ENCODE measurements at regions not wholly inside any gene's neighbourhood (a gene's known extent, or its start where the extent isn't known, plus 50 kb on each side); places are given as distances from the start of the nearest gene placed in this dataset.
"Not testable (repeated sequence)": the region's sequence is repeated elsewhere in the genome, so short reads cannot be mapped to it uniquely, and the experiment has no call there.

DNA sequence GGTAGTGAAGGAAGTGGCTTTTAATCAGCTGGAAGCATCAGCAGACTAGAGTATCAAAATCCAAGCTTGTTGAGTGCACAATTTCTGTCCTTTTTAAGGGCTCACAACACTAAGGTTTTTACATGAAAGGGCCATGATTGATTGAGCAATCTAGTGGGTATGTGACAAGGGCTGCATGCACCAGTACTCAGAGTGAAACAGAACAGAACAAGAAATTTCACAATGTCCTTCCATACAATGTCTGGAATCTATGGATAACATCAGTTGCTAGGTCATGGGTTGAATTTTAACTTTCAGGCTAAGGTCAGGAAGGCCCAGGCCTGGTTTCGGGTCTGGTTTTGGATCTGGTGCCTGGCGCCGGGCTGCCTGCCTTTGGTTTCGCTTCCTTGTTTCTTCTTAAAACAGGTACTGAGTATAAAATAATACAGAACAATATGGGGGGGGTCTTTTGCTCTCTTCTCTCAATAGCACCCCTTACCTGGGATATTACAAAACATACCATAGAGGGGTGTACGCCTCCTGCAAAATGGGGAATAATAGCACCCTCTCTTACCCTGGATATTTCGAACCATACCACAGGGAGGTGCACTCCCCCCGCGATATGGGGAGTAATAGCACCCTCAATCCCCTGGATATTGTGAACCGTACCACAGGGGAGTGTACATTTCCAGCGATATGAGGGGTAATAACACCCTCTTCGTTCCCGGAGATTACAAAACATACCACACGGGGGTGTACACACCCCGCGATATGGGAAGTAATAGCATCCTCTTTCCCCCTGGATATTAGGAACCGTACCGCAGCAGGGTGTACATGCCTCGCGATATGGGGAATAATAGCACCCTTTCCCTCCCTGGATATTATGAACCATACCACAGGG is 59.4 kb upstream of the CEACAM21 start:
- DNase-seq (ENCODE audit: unreplicated experiment); POLR2A ChIA-PET; H3K4me1 Mint-ChIP-seq (ENCODE audit: insufficient read depth, unreplicated experiment); BruUV-seq (replicated peaks); intact Hi-C loops (cut with micrococcal nuclease); H3K4me3 Mint-ChIP-seq (ENCODE audit: unreplicated experiment); H3K27ac Mint-ChIP-seq (ENCODE audit: low read depth, unreplicated experiment); H3K9me3 Mint-ChIP-seq (ENCODE audit: unreplicated experiment); H3K36me3 Mint-ChIP-seq (ENCODE audit: insufficient read depth, unreplicated experiment): not testable (repeated sequence)
- CTCF ChIA-PET = interaction anchor here (0.6 kb wide), 1 partner anchor 219 kb away, joined by 3 read pairs; no protein-coding TSS in a partner anchor
- TF ChIP-seq, protein P1, sequence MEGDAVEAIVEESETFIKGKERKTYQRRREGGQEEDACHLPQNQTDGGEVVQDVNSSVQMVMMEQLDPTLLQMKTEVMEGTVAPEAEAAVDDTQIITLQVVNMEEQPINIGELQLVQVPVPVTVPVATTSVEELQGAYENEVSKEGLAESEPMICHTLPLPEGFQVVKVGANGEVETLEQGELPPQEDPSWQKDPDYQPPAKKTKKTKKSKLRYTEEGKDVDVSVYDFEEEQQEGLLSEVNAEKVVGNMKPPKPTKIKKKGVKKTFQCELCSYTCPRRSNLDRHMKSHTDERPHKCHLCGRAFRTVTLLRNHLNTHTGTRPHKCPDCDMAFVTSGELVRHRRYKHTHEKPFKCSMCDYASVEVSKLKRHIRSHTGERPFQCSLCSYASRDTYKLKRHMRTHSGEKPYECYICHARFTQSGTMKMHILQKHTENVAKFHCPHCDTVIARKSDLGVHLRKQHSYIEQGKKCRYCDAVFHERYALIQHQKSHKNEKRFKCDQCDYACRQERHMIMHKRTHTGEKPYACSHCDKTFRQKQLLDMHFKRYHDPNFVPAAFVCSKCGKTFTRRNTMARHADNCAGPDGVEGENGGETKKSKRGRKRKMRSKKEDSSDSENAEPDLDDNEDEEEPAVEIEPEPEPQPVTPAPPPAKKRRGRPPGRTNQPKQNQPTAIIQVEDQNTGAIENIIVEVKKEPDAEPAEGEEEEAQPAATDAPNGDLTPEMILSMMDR (IDR thresholded peaks at IDR 0.05; ENCODE audit: unreplicated experiment) = peak; percentile 8
- peaks cover 97% of the 10 kb centered on the region for H3K27me3 Mint-ChIP-seq (ENCODE audit: insufficient read depth, unreplicated experiment)

DNA sequence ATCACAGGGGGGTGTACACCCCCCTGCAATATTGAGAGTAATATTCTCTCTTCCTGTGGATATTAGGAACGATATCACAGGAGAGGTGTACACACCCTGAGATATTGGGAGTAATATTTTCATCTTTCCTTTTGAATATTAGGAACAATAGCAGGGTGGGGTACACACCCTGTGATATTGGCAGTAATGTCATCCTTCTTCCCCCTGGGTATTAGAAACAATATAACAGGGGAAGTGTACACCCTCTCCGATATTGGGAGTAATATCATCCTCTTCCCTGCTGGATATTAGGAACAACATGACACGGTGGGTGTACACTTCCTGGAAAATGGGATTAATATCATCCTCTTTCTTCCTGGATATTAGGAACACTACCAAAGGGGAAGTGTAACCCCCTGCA is 57.8 kb upstream of the CEACAM21 start:
- no peaks in the 10 kb centered on the region for H3K4me1 Mint-ChIP-seq (ENCODE audit: insufficient read depth, unreplicated experiment)
- no peak overlapping the region for H3K4me3 Mint-ChIP-seq (ENCODE audit: unreplicated experiment)
- H3K27ac Mint-ChIP-seq (ENCODE audit: low read depth, unreplicated experiment) = no peak overlapping the region
- peaks cover 97% of the 10 kb centered on the region for H3K27me3 Mint-ChIP-seq (ENCODE audit: insufficient read depth, unreplicated experiment)
- CTCF ChIA-PET = no interaction called here
- TF ChIP-seq, protein P1 (IDR thresholded peaks at IDR 0.05; ENCODE audit: unreplicated experiment) = no peak
- H3K9me3 Mint-ChIP-seq (ENCODE audit: unreplicated experiment) = no peaks in the 10 kb centered on the region
- POLR2A ChIA-PET = no interaction called here
- DNase-seq (ENCODE audit: unreplicated experiment) = no peak
- intact Hi-C loops (cut with micrococcal nuclease) = no loop called here
- no TSS peak for BruUV-seq (replicated peaks)
- H3K36me3 Mint-ChIP-seq (ENCODE audit: insufficient read depth, unreplicated experiment) = no peaks in the 10 kb centered on the region

DNA sequence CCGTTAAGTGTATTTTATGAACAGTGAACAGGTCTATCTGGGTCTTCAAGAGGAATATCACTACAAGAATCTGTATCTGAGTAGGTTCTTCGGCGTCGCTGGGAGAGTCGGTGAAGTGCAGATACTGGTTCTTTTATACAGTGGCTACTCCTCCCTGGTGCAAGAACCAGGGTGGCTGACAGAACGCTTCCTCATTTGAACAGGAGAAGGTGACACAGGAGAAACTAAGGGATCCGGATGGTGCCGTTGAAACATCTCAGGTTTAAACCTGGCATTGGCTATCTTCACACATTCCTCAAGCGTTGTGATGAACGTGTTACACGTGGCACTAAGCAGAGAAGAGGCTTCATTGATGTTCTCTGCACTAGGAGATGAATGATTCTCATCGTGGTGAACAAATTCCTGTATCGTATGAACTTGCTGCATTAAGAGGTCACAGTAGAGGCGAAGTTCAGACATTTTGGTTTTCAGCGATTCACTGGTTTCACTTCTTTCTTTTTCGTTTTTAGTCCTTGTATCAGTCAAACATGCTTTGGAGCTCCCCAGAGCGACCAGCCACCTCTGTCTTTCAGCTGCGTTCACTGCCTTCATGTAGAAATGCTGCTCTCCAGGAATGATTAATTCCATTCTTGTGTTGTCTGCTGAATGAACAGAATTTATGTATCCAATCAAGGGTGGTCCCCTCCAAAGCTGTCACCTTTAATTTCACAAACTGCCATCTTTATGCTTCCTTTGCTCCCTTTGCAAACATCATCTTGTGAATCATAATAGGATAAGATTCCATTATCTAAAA is 54.6 kb upstream of the CEACAM21 start:
- BruUV-seq (replicated peaks); H3K4me3 Mint-ChIP-seq (ENCODE audit: unreplicated experiment); H3K27ac Mint-ChIP-seq (ENCODE audit: low read depth, unreplicated experiment); H3K36me3 Mint-ChIP-seq (ENCODE audit: insufficient read depth, unreplicated experiment); CTCF ChIA-PET; POLR2A ChIA-PET; DNase-seq (ENCODE audit: unreplicated experiment); H3K9me3 Mint-ChIP-seq (ENCODE audit: unreplicated experiment); intact Hi-C loops (cut with micrococcal nuclease); H3K4me1 Mint-ChIP-seq (ENCODE audit: insufficient read depth, unreplicated experiment): not testable (repeated sequence)
- peaks cover 97% of the 10 kb centered on the region for H3K27me3 Mint-ChIP-seq (ENCODE audit: insufficient read depth, unreplicated experiment)

DNA sequence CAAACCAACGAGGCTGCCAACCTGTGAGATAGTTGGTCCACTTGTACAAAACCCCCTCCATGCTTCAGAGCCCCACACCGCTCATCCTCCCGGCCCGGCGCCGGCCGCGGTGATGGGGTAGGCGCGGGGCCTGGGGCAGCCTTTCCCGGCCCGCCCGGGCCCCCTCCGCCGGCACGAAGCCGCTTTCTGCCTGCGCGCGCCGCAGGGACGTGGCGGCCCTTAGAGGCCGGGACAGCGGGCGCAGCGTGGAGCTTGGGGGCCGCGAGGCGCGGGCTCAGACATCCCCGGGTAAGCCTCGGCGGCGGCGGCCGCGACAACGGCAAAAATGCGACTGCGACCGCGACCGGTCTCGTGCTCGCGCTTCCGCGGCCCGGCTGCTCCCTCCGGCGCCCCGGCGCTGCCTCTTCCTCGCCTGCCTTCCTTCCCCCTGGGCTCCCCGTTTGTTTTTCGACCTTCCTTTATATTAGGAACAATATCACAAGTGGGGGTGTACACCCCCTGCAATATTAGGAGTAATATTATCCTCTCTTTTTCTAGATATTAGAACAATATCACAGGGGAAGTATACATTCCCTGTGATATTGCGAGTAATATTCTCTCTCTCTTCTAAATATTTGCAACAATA is 53.9 kb upstream of the CEACAM21 start:
- Mint-ChIP-seq H3K9me3 (ENCODE audit: unreplicated experiment) (no peaks in the 10 kb centered on the region), H3K36me3 (ENCODE audit: insufficient read depth, unreplicated experiment) (no peaks in the 10 kb centered on the region), H3K27ac (ENCODE audit: low read depth, unreplicated experiment) (no peak overlapping the region), H3K4me1 (ENCODE audit: insufficient read depth, unreplicated experiment) (no peaks in the 10 kb centered on the region), H3K27me3 (ENCODE audit: insufficient read depth, unreplicated experiment) (peaks cover 97% of the 10 kb centered on the region), H3K4me3 (ENCODE audit: unreplicated experiment) (no peak overlapping the region)
- no TSS peak for BruUV-seq (replicated peaks)
- CTCF ChIA-PET = no interaction called here
- POLR2A ChIA-PET = no interaction called here
- TF ChIP-seq, protein P1 (IDR thresholded peaks at IDR 0.05; ENCODE audit: unreplicated experiment) = no peak
- intact Hi-C loops (cut with micrococcal nuclease) = no loop called here
- no peak for DNase-seq (ENCODE audit: unreplicated experiment)

All from MCF 10A (cell line).